GM20000 (cell line): ENCODE measurements at regions not wholly inside any gene's neighbourhood (a gene's known extent, or its start where the extent isn't known, plus 50 kb on each side); places are given as distances from the start of the nearest gene placed in this dataset.
"Not testable (repeated sequence)": the region's sequence is repeated elsewhere in the genome, so short reads cannot be mapped to it uniquely, and the experiment has no call there.

Experiments used
- DNase-seq: peaks from one replicate; pipeline ENCODE4 v3.0.0; 2012; ENCODE audit warnings: low spot score
- TF ChIP-seq, protein P1 (sequence below): IDR thresholded peaks from 2 replicates; pipeline ENCODE4 v1.5.1; 2012; ENCODE audit warnings: mild to moderate bottlenecking, control low read depth; ENCODE audit errors: extremely low read depth, missing control alignments

DNA sequence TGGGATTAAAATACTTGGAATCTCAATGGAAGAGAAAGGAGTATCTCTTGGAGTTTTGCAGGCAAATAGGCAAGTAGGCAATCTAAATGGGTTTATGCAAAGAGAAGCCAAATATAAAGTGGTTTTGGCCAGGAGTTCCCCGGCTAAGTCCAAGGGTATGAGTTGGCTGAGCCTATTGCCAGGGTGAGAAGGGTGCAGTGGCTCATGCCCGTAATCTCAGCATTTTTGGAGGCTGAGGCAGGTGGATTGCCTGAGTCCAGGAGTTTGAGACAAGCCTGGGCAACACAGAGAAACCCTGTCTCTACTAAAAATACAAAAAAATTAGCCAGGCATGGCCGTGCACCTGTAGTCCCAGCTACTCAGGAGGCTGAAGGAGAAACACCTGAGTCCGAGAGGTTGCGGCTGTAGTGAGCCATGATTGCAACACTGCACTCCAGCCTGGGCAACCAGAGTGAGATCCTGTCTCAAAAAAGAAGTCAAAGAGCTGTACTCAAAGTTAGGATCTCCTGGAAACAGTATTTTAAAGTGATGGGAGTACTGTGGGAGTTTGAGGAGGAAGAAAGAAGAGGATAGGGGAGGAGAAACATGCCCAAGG is 130.4 kb upstream of the RAB18 start:
- DNase-seq: no peak
- TF ChIP-seq, protein P1, sequence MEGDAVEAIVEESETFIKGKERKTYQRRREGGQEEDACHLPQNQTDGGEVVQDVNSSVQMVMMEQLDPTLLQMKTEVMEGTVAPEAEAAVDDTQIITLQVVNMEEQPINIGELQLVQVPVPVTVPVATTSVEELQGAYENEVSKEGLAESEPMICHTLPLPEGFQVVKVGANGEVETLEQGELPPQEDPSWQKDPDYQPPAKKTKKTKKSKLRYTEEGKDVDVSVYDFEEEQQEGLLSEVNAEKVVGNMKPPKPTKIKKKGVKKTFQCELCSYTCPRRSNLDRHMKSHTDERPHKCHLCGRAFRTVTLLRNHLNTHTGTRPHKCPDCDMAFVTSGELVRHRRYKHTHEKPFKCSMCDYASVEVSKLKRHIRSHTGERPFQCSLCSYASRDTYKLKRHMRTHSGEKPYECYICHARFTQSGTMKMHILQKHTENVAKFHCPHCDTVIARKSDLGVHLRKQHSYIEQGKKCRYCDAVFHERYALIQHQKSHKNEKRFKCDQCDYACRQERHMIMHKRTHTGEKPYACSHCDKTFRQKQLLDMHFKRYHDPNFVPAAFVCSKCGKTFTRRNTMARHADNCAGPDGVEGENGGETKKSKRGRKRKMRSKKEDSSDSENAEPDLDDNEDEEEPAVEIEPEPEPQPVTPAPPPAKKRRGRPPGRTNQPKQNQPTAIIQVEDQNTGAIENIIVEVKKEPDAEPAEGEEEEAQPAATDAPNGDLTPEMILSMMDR: no peak

DNA sequence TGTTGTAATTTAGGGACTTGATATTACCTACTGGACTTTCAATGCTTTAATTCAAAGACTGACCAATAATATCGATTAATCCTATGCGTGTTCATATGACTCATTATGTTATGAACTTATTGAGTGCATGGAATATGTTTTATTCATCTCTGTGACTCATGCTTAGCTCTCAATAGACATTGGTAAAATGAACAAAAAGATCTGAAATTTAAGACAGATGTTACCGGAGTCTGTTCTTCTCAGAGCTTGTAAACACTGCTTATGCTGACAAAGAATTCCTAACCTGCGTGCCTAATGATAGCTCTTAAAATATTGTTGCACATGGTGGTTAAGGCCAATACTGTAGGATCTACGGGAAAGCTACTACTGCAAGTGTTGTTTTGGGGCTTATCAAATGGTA is 131.5 kb upstream of the ACBD5 start:
- DNase-seq: no peak
- TF ChIP-seq, protein P1: no peak

DNA sequence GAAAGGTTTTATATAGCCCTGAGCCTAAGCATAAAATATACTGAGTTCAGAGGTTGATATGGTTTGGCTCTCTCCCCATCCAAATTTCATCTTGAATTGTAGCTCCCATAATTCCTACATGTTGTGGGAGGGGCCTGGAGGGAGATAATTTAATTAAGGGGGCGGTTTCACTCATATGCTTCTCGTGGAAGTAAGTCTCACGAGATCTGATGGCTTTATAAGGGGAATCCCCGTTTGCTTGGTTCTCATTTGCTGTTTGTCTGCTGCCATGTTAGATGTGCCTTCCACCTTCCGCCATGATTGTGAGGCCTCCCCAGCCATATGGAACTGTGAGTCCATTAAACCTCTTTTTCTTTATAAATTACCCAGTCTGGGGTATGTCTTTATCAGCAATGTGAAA is 130.8 kb upstream of the ACBD5 start:
- not testable (repeated sequence) for DNase-seq

DNA sequence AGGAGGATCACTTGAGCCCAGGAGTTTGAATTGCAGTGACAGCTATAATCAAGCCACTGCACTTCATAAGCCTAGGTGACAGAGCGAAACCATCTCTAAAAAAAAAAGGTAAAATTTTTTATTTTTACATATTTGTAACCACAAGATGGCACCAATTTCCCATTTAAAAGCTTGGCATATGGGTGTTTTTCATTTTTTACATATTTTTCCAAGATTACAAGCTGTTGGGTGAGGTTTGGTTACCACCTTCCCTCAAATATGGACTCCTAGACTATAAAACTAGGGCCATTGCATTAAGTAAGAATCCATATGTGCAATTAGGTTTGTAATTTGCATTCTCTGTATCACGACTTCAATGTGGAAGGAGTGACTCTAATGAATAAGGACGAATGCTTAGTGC is 129.3 kb upstream of the ACBD5 start:
- TF ChIP-seq, protein P1: no peak
- DNase-seq: no peak

DNA sequence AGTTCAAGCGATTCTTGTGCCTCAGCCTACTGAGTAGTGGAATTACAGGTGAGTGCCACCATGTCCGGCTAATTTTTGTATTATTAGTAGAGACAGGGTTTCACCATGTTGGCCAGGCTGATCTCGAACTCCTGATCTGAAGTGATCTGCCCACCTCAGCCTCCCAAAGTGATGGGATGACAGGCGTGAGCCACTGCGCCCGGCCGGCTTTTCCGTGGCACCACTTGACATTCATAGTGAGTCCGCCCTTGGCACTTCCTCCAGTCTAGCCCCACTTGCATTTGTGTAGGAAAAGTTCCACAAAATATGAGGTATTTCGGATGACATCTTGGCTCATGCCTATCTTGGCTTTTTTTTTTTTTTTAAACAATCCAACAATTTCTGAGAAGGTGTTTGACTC is 128.1 kb upstream of the ACBD5 start:
- TF ChIP-seq, protein P1: no peak
- no peak for DNase-seq

DNA sequence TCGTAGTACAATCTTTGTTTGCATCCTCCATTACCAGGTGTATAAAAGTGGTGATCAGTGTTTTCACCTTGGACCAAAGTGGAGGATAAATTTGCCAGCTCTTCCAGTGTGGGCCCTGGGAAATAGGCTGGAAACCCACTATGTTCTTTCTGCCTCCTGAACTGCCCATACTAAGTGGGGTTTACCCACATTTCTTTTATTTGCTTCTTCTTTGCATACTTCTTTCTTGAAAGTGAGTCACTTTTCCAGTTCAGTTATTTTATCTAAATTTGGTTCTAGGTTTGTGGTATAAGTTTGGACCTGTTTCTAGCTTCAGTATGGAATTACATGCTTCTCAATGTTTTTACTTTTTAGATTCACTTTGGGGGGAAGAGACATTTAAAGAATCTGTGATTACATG is 126.2 kb upstream of the ACBD5 start:
- DNase-seq: no peak
- TF ChIP-seq, protein P1: no peak

DNA sequence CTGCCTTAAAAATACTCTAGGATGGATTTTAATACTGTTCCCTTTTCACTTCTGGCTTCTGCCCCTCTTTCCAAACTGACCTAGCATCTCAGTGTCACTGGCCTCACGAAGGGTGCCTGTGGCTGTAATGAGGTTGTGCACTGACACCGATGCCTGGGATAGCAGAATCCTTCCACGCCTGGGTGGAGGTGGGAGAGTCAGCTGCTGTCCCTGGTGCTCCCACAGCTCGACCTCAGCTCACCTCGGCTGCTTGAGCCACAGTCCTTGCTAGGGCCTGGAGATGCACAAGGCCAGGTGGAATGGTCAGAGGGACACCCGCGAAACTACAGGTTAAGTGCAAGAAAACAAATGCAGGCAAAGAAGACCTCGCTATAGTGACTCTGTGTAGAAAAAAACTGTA is 123.4 kb upstream of the ACBD5 start:
- DNase-seq: no peak
- TF ChIP-seq, protein P1: no peak

DNA sequence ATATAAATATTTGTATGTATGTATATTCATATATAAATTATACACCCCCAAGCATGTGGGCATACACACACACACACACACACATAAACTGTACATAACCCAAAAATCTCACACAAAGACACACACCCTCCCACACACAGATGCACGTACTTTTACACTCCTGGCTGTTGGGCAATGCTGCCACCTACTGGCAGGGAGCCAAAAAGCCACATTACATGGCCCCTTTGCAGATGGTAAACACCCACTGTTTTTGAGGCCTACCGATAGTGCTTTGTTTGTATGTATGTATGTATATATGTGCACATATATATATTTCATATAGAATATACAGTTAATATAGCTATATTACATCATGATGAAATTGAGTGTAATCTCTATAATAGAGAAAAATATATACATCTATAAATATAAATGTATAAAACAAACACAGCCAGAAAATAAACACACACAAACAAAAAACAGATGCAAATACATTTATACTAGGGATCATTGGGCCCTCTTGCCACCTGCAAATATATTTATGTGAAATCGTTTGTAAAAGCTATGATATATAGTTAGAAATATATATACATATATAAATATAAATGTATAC is 120.1 kb upstream of the ACBD5 start:
- DNase-seq: peak; percentile 55
- TF ChIP-seq, protein P1: peak; percentile 95
